ENCODE measurements at regions not wholly inside any gene's neighbourhood (a gene's known extent, or its start where the extent isn't known, plus 50 kb on each side); places are given as distances from the start of the nearest gene placed in this dataset.

- DNase-seq: no peak
These were observed 1039.1 kb upstream of the NXPH2 start for GRCh38 chr2:139819273-139819796.

DNA sequence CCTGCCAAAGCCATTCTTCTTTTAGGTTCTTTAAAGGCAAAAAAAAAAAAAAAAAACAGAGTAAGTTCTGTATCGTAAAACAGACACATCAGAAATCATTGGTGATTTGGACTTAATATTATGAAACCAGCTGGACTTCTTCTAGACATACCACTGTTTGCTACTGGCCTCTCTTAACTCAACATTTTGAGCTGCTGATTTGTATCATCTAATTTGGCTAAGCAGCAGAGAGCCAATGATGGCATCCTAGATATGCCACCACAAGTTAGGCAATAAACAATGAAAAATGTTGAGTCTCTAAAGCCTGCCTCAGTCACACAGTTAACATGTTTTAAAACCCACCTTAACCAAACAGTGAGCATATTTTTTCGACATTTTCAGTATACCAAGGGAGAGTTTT lies 1034.3 kb upstream of the NXPH2 start:
- no peak for DNase-seq

DNA sequence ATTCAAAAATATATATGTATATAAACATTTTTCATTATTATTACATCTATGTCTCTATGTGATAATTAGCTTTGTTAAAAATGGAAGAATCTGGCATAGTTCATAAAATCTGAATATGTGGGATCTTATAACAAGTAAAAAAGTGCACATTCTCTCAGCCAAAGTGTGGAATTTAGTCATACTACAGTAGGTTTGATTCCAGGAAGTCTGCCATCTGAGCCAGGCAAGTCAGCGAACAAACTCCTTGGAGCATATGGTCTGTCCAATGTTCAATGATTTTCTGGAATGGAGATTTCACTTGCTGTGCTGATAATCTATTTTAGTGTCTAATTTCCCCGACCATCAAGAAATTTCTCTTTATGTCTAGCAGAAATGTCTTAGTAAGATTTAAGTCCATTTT lies 1033.2 kb upstream of the NXPH2 start:
- peak; percentile 14 for DNase-seq

- DNase-seq: peak; percentile 95
These were observed 1025.3 kb upstream of the NXPH2 start for GRCh38 chr2:139805441-139805840.

- no peak for DNase-seq
These were observed 1018.2 kb upstream of the NXPH2 start for GRCh38 chr2:139798391-139798790.

DNA sequence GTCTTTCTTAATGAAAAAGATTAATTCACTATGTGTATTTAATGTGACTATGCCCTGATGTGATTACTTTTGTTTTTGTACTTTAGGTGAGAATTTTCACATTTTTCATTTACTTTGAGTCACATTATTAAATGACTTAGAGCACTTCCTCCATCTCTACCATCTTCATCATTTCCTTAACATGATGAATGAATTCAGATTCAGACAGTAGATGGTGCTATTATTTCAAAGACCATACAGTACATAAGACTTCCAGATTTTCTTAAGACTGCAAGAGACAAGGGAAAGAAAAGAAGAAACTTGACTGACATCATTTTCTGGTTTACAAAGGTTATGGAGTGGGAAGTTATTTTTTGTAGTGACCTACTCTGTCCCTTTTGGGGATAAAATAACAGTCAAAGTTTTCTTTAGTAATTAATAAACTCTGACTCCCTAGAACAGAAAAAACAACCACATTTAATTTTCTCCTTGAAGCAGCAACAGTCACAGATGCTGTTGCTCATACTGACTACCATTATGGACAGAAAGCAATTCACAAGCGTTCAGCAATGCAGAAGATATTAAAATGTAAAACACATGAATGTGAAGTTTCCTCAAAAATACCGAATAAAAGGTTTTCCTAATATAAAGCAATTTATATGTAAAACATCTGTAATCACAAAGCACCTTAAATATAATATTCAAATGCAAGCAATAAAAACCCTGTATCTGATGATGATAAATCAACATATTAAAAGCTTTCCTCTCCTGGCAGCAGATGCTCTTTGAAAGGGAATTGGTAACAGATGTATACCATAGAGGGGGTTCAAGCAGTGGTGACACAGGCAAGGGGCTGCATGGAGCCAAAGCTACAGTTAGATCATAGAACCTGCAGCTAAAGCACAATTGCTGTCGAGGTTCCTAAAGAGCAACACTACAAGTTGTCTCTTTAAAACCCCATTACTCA lies 1010.9 kb upstream of the NXPH2 start:
- peak; percentile 17 for DNase-seq

DNA sequence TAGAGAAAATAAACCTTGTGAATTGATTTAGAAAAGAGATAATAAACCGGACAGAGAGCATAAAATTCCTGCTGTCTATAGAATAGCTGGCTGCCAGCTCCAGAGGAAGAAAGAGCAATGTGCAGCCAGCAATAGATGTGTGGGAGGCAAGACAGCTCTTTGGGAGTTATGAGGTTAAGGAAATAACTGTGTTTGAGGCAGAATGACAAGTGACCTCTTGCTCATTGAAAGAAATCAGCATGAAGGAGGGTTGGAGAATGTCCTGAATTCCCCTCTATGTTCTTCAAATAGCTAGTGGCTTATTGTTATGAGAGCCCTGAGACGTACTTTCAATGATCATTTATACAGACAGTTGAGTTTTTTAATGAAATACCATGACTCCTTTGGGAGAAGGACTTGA lies 1009.9 kb upstream of the NXPH2 start:
- no peak for DNase-seq

DNA sequence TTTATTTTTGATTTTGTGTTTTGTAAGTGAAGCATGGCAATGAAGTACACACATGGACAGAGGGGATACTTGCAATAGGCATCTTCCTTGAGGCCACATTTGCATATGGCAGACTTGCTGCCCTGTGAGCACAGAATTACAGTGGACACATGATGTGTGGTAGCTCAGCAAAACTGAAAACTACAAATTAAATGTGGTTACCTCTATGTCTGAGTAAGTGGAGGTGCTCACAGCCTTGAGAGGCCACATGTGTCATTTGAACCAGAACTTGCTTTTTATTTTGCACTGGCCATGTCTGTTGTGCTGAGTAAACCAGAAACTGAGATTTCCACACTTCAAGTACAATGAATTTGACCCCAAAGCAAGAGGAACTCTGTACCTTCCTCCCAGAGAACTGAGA lies 998.5 kb upstream of the NXPH2 start:
- DNase-seq: no peak

- peak; percentile 16 for DNase-seq
These were observed 993.6 kb upstream of the NXPH2 start for GRCh38 chr2:139773720-139774277.

- DNase-seq: no peak
These were observed 989.4 kb upstream of the NXPH2 start for GRCh38 chr2:139769633-139770032.

DNA sequence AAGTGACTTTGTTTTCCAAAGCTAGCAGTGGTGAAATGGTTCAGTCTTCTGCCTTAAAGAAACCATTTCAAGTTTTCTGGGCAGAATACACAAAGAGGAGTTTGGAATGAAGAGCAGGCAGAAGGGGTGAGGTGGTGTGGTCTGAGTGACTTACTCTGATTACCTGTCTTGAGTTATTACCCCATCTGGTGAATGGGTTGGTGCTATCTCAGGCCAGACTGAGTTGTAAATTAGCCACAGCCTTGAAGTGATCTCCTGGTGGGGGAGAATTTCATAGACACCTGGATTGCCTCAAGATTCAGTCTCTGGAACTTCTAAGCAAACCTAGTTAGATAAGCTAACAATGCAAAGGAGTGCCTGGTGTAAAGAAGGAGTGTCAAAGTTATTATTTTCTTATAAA lies 983.5 kb upstream of the NXPH2 start:
- no peak for DNase-seq

- DNase-seq: no peak
These were observed 978.9 kb upstream of the NXPH2 start for GRCh38 chr2:139759000-139759505.

GRCh38 chr2:139746901-139747300 lies 966.7 kb upstream of the NXPH2 start:
- DNase-seq: no peak

GRCh38 chr2:139744273-139744672 lies 964.1 kb upstream of the NXPH2 start:
- DNase-seq: no peak

DNA sequence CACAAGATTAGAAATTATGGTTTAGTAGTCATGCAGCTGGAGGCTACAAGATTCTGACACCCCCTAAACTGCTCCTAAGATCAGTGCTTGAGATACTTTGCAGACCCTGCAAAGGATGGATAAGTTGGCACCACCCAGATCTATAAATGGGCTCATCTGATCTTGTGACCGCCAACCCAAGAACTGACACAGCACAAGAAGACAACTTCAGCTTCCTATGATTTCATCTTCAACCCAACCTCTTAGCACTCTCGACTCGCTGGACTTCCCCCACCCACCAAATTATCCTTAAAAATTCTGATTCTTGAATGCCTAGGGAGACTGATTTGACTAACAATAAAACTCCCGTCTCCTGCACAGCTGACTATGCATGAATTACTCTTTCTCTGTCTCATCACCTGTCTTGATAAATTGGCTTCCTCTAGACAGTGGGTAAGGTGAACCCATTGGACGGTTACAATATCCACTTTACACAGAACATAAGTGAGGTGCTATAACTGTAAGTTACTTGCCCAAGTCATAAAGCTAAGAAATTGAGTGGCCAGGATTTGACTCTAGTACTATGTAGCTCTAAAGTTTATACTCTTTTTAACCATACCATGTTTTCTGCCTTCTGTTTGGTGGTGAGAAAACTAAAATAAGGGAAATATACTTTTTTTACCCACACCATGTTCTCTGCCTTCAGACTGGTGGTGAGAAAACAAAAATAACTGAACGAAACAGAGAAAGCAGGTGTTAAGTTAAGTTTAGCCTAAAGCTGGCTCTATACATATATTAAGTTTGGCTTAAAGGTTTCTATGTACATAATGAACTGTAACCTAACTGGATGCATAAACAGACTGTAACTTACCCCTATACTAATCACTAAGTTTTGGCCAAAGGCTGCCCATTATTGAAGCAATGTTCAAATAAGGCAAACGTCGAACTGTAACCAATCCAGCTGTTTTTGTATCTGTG lies 962.3 kb upstream of the NXPH2 start:
- no peak for DNase-seq

DNA sequence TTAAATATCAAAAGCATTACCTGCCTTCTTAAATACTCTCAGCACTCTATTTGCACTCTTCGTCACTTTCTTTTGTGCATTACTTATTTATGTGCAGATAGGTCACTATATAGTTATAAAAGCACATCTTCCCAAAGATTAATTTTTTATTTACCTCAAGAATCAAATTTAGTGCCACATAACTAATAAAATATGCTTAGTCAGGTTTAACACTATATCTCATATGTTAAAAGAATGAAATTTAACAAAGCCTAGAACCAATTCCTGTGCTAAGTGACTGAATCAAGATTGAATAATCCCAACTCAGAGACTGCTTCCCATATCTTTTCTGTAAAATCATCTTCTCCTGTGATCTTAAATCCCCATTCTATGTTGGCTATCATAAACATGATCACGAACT lies 957.5 kb upstream of the NXPH2 start:
- DNase-seq: no peak

DNA sequence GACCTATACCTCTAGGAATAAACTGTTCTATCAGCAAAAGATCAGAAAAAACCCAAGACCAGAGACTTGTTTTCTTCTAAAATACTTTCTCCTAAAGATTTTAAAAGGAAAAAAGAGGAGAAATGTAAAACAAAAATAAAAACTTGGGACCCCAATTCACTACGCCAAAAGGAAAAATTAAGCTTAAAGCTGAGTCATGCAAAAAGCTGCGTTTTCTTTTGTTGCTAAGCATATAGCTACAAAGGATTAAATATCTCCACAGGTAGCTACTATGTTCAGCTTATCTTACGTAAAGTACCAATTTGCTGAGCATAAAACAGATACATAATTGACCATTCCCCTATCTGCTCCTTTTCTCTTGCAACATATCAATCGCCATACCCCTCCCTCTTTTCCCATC lies 950.0 kb upstream of the NXPH2 start:
- no peak for DNase-seq

- no peak for DNase-seq
These were observed 941.3 kb upstream of the NXPH2 start for GRCh38 chr2:139721411-139721995.

- DNase-seq: no peak
These were observed 939.9 kb upstream of the NXPH2 start for GRCh38 chr2:139720056-139720455.

DNA sequence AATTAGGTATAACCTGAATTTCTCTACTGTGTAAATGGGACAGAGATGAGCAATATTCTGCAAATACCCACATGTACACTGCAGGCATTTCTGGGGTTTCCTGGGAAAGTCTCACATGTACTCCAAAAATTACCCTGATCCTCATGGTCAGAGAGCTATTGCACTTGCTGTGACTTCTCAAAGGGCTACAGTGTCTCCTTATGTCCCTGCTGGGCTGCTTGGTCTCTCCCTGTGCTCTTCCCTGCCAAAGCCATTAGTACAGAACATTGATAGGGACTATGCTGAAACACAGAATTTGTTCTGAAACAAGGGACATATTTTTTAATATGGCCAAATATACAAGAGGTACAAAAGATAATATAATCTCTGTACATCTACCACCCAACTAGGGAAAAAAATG lies 924.4 kb upstream of the NXPH2 start:
- no peak for DNase-seq

DNA sequence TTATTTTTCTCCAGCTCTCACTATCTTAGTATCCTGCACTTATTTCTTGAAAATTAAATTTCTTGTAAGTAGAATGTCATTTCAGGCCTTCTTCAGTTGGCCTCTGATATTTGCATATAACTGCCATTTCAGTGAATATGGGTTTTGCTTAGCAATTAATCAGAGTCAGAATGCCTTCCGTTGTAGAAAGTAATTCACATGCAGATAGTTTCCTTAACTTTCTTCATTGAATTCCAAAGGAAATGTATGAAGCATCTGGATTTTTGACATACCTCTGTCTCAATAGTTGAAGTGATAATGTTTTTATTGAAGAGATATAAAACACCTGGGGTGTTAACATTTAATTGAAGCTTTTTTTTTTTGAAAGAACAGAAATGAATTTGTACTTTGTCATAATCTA lies 914.1 kb upstream of the NXPH2 start:
- no peak for DNase-seq

DNA sequence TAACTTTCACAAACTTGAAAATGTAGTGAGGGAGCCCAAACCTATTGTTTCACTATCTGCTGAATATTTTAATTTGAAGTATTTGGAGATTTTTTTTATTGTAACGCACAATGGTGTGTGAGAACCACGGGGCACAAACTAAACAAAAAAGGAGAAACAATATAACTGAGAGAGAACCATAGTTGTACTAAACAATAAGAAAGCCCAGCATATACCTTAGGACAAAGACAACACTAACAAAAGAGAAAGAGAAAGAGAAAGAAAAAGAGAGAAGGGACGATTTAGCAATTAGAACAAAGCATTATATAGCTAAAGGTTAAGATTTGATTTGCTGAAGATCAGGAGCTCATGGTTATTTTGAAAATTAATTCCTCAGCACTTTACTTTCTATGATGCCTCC lies 906.0 kb upstream of the NXPH2 start:
- DNase-seq: no peak
